ELR (cell line): ENCODE measurements at regions not wholly inside any gene's neighbourhood (a gene's known extent, or its start where the extent isn't known, plus 50 kb on each side); places are given as distances from the start of the nearest gene placed in this dataset.
A peak's percentile ranks its signal among the peaks of the same experiment; 100 is the strongest.

Experiments used
- DNase-seq: peaks from one replicate; pipeline ENCODE4 v3.0.0-alpha.2; 2015; ENCODE audit warnings: low read depth

DNA sequence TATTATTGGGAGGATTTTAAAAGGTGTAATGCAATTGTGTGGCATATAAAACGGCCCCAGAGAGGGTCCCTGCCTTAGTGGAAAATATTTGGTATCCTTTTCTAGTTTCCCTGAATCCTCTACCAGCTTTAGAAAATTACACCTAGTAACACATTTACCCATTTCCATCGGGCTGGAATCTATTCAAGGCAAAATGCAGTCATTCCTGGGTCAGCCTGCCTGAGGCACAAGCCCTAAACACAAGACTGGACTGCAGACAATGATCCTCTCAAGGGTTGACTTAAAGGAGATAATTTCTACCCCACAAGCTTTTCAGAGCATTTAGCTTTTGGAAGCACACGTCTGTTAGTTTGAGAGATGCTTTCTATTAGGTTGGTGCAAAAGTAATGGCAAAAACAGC, 124.4 kb upstream of the ADAMTSL1 start:
- no peak for DNase-seq

DNA sequence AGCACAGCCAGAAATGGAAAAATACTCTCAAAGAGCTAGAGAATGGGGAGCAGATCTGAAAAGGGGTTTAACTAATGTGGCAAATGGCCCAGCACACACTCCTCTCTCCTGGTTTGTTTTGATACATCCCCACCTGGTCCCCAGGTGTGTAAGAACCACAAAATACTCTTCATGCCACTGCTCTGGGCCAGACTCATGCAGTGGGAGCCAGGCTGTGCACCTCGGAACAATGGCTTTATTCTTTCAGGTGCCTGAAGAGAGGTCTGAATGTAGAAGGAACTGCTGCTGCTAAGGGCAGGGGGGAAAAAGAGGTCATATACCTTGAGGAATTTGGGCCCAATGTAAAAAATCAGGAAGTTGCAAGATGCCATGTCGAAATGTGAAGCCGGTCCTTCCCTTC, 123.9 kb upstream of the ADAMTSL1 start:
- no peak for DNase-seq

DNA sequence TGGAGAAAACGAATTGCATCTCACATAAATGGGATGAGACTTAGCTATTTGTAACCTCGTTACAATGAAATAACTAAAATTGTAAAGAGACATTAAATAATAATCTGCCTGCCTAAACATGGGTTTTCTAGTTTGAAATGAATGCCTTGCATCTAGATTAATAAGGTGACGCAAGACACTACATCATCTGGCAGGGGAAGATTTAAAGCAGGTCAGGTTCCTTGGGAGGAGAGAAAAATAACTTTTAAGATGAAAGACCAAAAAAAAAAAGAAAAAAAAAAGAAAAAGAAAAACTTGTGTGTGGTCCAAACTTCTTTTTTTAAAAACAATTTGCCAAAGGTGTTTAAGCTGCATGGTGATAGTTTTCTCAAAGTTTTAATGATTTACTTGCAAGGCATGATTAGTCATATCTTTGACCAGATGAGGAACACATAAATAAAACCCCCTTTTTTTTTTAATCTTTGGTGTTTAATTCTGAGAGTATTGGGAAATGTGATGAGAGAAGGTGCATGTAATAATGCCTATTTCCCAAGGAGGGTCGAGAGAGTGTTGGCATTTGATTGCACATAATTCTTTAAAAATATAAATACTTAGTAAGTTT, 122.9 kb upstream of the ADAMTSL1 start:
- no peak for DNase-seq

DNA sequence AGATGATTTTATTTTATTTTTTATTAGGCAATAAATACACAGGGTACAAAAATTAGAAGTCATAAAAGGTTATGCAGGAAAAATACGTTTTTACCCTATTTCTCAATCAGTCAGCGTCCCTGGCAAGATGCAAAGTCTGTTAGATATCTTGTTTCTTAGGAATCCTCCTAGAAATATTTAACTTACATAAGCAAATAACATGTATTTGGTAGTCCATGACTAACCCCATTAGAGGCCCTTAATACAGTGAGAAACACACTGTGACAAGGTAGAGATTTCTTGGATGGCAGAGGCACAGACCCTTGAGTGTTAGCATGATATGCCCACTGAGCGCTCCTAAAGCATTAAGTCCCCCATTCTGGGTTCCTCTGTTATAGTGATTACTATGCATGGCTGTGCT, 121.2 kb upstream of the ADAMTSL1 start:
- DNase-seq, result no peak

- DNase-seq, result no peak
Observed at GRCh38 chr9:18353473-18353872, 120.5 kb upstream of the ADAMTSL1 start.

DNA sequence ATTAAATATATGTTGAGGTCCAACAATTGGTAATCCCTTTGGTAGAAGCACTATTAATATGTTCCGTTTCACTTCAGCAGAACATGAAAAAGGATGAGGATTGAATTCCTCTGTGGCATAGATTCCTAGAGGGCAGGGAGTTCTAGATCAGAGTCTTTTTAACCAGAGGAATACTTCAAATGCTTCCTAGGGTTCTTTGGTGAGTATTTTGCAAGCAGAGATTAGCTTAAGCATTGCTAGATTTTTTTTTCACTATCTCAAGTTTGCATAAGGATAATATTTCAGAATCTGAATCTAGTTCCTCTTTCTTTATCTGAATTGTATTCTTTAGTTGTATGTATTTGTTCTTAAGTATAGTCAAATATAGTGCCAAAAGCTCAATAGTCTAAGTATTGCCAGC, 116.6 kb upstream of the ADAMTSL1 start:
- no peak for DNase-seq

- peak; percentile 62 for DNase-seq
Observed at GRCh38 chr9:18358325-18358724, 115.6 kb upstream of the ADAMTSL1 start.

DNA sequence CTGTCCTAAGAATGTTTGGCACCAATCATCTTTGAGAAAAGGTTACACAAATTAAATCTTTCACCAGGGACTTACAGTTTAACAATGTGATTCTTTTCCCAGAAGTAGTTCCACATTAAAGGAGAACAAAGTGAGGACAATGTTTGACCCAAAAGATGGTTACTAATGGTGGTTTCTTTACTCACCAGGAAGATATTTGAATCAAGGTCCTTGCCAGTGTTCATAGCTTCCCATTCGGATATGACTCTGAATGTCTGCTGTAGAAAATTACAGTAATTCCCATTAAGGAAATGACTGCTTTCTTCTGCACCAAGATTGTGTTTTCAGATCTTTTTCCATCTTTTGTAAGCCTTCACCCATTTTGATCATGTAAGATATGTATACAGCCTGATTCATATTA, 114.6 kb upstream of the ADAMTSL1 start:
- DNase-seq, result peak; percentile 79

- DNase-seq, result peak; percentile 13
Observed at GRCh38 chr9:18360005-18360404, 113.9 kb upstream of the ADAMTSL1 start.

- no peak for DNase-seq
Observed at GRCh38 chr9:18361646-18362045, 112.3 kb upstream of the ADAMTSL1 start.

GRCh38 chr9:18362166-18362565, 111.8 kb upstream of the ADAMTSL1 start:
- DNase-seq, result no peak

GRCh38 chr9:18362901-18363685, 110.9 kb upstream of the ADAMTSL1 start:
- no peak for DNase-seq

DNA sequence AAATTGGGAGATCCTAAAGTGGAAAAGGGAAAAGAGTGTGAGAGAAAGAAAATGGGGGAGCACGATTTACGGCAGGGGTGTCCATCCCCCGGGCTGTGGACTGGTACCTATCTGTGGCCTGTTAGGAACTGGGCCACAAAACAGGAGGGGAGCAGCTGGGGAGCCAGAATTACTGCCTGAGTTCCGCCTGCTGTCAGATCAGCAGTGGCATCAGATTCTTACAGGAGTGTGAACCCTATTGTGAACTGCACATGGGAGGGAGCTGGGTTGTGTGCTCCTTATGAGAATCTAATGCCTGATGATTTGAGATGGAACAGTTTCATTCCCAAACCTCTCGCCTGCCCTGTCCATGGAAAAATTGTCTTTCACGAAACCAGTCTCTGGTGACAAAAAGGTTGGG, 108.3 kb upstream of the ADAMTSL1 start:
- DNase-seq, result no peak

GRCh38 chr9:18366184-18366583, 107.8 kb upstream of the ADAMTSL1 start:
- DNase-seq, result no peak

DNA sequence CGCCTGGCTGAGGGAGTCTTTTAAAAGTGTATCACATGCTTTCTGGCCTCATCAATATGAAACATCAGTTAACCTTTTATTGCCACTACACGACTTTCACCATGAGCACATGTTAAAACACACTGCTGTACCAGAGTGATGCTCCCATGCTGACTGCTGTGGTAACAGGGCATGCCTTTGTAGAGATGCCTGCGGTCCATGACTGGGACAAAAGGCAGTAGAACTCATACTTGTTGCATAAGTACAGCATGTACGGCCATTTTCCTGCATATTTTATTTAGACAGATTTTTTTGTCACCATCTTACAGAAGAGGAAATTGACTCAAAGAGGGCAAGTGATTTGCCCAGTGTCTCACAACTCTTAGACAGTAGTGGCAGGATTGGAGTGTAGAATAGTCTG, 105.7 kb upstream of the ADAMTSL1 start:
- DNase-seq, result no peak

DNA sequence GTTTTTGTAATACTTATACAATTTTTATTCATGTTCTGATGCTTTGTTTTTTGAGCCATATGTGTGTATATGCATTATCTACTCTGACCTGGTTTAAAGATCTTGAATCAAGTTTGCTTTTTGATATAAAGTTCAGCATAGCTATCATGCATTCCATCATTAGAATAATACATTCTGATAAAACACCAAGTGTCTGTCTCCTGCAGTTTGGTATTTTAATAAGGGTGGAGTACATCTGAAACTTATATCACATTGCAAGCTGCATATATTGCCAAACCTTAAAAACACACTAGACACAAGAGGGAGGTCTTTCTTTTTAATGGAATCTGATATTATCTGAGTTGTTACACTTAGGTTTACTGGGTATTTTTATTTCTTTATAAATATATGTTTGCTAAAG, 102.8 kb upstream of the ADAMTSL1 start:
- no peak for DNase-seq

- DNase-seq, result no peak
Observed at GRCh38 chr9:18371621-18372020, 102.3 kb upstream of the ADAMTSL1 start.

DNA sequence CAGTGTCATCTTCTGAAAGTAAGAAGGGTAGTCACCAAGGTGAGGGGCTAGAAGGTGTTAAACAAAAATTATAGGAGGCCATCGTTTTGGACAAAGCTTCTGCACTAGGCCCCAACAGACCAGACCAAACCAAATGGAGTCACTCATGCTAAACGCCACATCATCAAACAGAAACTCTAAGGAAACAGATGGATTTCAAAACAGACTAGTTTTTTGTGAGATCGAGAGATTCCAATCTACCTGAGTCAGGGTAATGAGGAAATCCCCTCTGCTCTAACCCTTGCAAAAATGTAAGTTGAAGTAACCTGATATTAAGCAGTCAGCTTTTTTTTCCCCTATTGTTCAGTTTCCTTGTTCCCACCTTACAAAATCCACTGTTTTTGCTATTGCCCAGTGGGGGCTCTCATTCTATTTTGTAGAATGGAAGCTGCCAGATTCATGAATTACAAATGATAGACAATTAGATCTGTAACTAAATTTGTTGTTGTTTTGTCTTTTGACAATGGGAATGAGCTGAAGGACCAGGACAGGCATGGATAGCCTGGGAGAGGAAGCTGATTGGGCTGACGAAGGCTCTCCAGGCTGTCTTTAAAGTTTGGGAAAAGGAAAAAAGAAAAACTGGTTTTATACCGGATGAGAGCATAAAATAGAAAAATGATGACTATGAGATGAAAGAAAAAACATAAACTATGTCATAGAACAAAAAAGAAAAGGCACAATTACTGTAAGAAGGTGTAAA, 94.7 kb upstream of the ADAMTSL1 start:
- peak; percentile 94 for DNase-seq

DNA sequence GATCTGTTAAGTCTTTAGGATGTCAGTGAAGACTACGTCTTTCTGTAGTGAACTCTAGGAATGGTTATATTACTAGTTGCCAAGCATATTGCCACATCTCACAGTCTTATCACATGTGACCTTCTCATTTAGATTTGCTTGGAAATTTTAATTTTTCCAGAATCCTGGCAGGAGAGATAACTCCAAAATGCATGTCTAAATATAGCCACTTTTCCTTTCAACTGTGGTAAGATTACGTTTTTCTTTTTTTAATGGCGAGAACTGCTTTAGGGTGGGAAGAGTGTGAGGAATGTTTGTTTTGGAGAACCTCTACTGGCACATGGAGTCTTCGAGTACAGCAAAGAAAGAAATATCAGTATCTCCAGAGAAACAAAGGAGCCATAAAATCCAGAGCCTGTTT, 91.7 kb upstream of the ADAMTSL1 start:
- DNase-seq, result no peak

- no peak for DNase-seq
Observed at GRCh38 chr9:18384066-18384465, 89.9 kb upstream of the ADAMTSL1 start.

GRCh38 chr9:18385696-18386490, 88.1 kb upstream of the ADAMTSL1 start:
- DNase-seq, result peak; percentile 18

DNA sequence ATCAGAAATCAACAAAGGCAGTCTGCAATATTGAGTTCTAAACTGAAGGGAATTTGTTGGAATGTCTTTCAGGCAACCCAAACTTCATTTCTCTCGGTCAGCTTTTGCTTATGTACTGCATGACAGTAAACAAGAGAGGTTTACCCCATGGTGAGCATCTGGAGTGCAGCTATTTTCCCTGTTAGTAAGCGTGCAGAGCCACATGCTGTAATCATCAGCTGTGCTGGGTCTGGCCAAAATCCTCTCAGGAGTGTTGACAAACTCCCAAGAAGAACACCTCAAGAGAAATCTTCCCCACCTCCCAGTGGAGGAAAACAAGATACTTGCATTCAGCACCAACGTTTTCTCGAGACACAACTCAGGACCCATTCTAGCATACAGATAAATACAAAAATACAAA, 83.6 kb upstream of the ADAMTSL1 start:
- DNase-seq, result no peak
